Keratinocyte (primary cell): ENCODE measurements at regions not wholly inside any gene's neighbourhood (a gene's known extent, or its start where the extent isn't known, plus 50 kb on each side); places are given as distances from the start of the nearest gene placed in this dataset.

ENCODE experiments used
- DNase-seq: peaks from one replicate; pipeline ENCODE4 v3.0.0-alpha.2; 2011; ENCODE audit warnings: low read depth, missing footprints, low spot score
- FAIRE-seq: peaks from 2 replicates; lab custom pipeline; 2011; peaks lifted over from hg19 to GRCh38; lab: Jason Lieb, UNC
- H2AFZ ChIP-seq: 2 replicates; pipeline ENCODE4 v1.6.0; 2012; ENCODE audit warnings: low read length, control low read depth, inconsistent platforms; ENCODE audit not compliant: control insufficient read depth
- H3K27ac ChIP-seq: 2 replicates; pipeline ENCODE4 v1.5.1; 2011; ENCODE audit warnings: low read length; ENCODE audit not compliant: control insufficient read depth, insufficient read depth
- H3K27me3 ChIP-seq: 3 replicates; pipeline ENCODE4 v1.6.0; 2011; ENCODE audit warnings: low read length; ENCODE audit not compliant: control insufficient read depth, insufficient read depth; ENCODE audit errors: extremely low read depth
- H3K36me3 ChIP-seq, 2 experiments: 2 replicates in 1 of 2; 3 replicates in 1 of 2; pipeline ENCODE4 v1.5.1; 2011; ENCODE audit warnings: low read length in 2 of 2, mild to moderate bottlenecking in 1 of 2; ENCODE audit not compliant: control insufficient read depth in 2 of 2, insufficient read depth in 2 of 2; ENCODE audit errors: extremely low read depth in 1 of 2
- H3K4me1 ChIP-seq: 3 replicates; pipeline ENCODE4 v1.5.1; 2011; ENCODE audit warnings: low read length; ENCODE audit not compliant: control insufficient read depth, insufficient read depth; ENCODE audit errors: extremely low read depth
- H3K4me2 ChIP-seq: 3 replicates; pipeline ENCODE4 v1.6.0; 2011; ENCODE audit warnings: low read depth, low read length; ENCODE audit not compliant: control insufficient read depth, insufficient read depth; ENCODE audit errors: extremely low read depth
- H3K4me3 ChIP-seq, 3 experiments: fragments of 200-600 bp in 1 of 3; sonication (generic) in 1 of 3; 2 replicates in 2 of 3; 3 replicates in 1 of 3; pipeline ENCODE4 v1.5.1; 2011 to 2016; ENCODE audit warnings: low read length in 3 of 3, mild to moderate bottlenecking in 3 of 3, control low read depth in 2 of 3, inconsistent platforms in 1 of 3, low read depth in 1 of 3, mixed read lengths in 1 of 3, mixed run types in 1 of 3, moderate library complexity in 1 of 3; ENCODE audit not compliant: control insufficient read depth in 2 of 3, insufficient read depth in 2 of 3; ENCODE audit errors: extremely low read depth in 1 of 3
- H3K79me2 ChIP-seq: 2 replicates; pipeline ENCODE4 v1.6.0; 2012; ENCODE audit warnings: low read length; ENCODE audit not compliant: control insufficient read depth, insufficient read depth
- H3K9ac ChIP-seq: 3 replicates; pipeline ENCODE4 v1.6.0; 2011; ENCODE audit warnings: low read length; ENCODE audit not compliant: control insufficient read depth, insufficient read depth; ENCODE audit errors: extremely low read depth
- H3K9me1 ChIP-seq: 3 replicates; pipeline ENCODE4 v1.6.0; 2011; ENCODE audit warnings: low read length; ENCODE audit not compliant: control insufficient read depth, insufficient read depth; ENCODE audit errors: extremely low read depth
- H3K9me3 ChIP-seq: 2 replicates; pipeline ENCODE4 v1.5.1; 2012; ENCODE audit warnings: low read depth, low read length; ENCODE audit not compliant: control insufficient read depth
- H4K20me1 ChIP-seq: 3 replicates; pipeline ENCODE4 v1.6.0; 2011; ENCODE audit warnings: low read length; ENCODE audit not compliant: control insufficient read depth, insufficient read depth; ENCODE audit errors: extremely low read depth
- EZH2 ChIP-seq: IDR thresholded peaks from one replicate; pipeline ENCODE4 v1.6.1; 2012; ENCODE audit warnings: inconsistent platforms, mild to moderate bottlenecking, low read length, moderate library complexity
- dilution Hi-C: fragments of 300-500 bp; cut with MboI; formaldehyde crosslinking; loops from one replicate; pipeline ENCODE4 v1.7.0; 2020; ENCODE audit warnings: low sequenced_read_pairs; ENCODE audit not compliant: extremely low pct_ligation_motif_present
- TF ChIP-seq, protein P1 (sequence below), 3 experiments: IDR thresholded peaks in 1 of 3; conservative IDR thresholded peaks in 1 of 3; optimal IDR thresholded peaks in 1 of 3; 2 replicates in 2 of 3; 3 replicates in 1 of 3; pipeline versions ENCODE3 to v1.5.1; 2011; ENCODE audit warnings: low read length in 3 of 3, mild to moderate bottlenecking in 3 of 3, moderate library complexity in 2 of 3, control low read depth in 1 of 3, inconsistent platforms in 1 of 3; ENCODE audit not compliant: insufficient read depth in 2 of 3; ENCODE audit errors: extremely low read depth in 1 of 3

- no peak overlapping the region for H3K27ac ChIP-seq
- H3K4me3 ChIP-seq: no peak overlapping the region
- H3K79me2 ChIP-seq: no peaks in the 10 kb centered on the region
- no peaks in the 10 kb centered on the region for H4K20me1 ChIP-seq
- no peaks in the 10 kb centered on the region for H3K4me1 ChIP-seq
- no peaks in the 10 kb centered on the region for H3K9me3 ChIP-seq
- no peaks in the 10 kb centered on the region for H3K36me3 ChIP-seq
- peaks cover 5% of the 10 kb centered on the region for H3K27me3 ChIP-seq
- H2AFZ ChIP-seq: no peak overlapping the region
- H3K4me2 ChIP-seq: no peak overlapping the region
- FAIRE-seq (no peak), DNase-seq (no peak)
- no peak overlapping the region for H3K9ac ChIP-seq
- dilution Hi-C loops: no loop called here
- no peak for TF ChIP-seq EZH2
- TF ChIP-seq, protein P1, sequence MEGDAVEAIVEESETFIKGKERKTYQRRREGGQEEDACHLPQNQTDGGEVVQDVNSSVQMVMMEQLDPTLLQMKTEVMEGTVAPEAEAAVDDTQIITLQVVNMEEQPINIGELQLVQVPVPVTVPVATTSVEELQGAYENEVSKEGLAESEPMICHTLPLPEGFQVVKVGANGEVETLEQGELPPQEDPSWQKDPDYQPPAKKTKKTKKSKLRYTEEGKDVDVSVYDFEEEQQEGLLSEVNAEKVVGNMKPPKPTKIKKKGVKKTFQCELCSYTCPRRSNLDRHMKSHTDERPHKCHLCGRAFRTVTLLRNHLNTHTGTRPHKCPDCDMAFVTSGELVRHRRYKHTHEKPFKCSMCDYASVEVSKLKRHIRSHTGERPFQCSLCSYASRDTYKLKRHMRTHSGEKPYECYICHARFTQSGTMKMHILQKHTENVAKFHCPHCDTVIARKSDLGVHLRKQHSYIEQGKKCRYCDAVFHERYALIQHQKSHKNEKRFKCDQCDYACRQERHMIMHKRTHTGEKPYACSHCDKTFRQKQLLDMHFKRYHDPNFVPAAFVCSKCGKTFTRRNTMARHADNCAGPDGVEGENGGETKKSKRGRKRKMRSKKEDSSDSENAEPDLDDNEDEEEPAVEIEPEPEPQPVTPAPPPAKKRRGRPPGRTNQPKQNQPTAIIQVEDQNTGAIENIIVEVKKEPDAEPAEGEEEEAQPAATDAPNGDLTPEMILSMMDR (optimal IDR thresholded peaks at IDR 0.05 in 1 of 3, IDR thresholded peaks at IDR 0.05 in 1 of 3, conservative IDR thresholded peaks at IDR 0.05 in 1 of 3; ENCODE audit: extremely low read depth in 1 of 3, insufficient read depth in 2 of 3, low read length in 3 of 3): no peak
- no peaks in the 10 kb centered on the region for H3K9me1 ChIP-seq
Measured at GRCh38 chr14:97155320-97155719, 358.1 kb downstream of the VRK1 start.

DNA sequence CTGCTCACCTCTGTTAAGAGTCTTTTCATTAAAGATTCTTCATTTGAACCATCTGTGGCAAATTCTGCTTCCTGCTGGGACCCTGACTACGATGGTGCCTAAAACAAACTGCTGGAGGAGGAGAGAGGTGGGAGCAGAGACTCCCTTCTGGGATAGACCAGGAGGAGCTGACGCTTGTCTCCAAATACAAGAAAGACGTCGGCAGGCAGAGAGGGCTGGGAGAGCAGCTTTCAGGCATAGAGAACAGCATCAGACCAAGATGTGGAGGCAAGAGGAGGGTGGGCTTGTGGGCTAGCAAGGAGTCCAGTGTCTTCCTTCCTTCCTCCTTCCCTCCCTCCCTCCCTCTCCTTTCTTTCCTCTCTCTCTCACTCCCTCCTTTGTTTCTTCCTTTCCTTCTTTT lies 358.6 kb downstream of the VRK1 start:
- dilution Hi-C loops: no loop called here
- no peak overlapping the region for H3K4me3 ChIP-seq
- H3K4me2 ChIP-seq: no peak overlapping the region
- FAIRE-seq: no peak
- no peak for DNase-seq
- no peak overlapping the region for H2AFZ ChIP-seq
- TF ChIP-seq EZH2: no peak
- TF ChIP-seq, protein P1 (optimal IDR thresholded peaks at IDR 0.05 in 1 of 3, IDR thresholded peaks at IDR 0.05 in 1 of 3, conservative IDR thresholded peaks at IDR 0.05 in 1 of 3; ENCODE audit: extremely low read depth in 1 of 3, insufficient read depth in 2 of 3, low read length in 3 of 3): no peak
- H3K27me3 ChIP-seq: peaks cover 5% of the 10 kb centered on the region
- no peak overlapping the region for H3K9ac ChIP-seq
- H3K9me1 ChIP-seq: no peaks in the 10 kb centered on the region
- H3K9me3 ChIP-seq: no peaks in the 10 kb centered on the region
- no peaks in the 10 kb centered on the region for H4K20me1 ChIP-seq
- no peak overlapping the region for H3K27ac ChIP-seq
- H3K79me2 ChIP-seq: no peaks in the 10 kb centered on the region
- no peaks in the 10 kb centered on the region for H3K4me1 ChIP-seq
- no peaks in the 10 kb centered on the region for H3K36me3 ChIP-seq
